Heart right ventricle (tissue), 16 donors: ENCODE measurements at regions not wholly inside any gene's neighbourhood (a gene's known extent, or its start where the extent isn't known, plus 50 kb on each side); places are given as distances from the start of the nearest gene placed in this dataset.

Experiments used
- ATAC-seq, 8 donors: fragments of 200-7000 bp; cut with Tn5 transposase; one replicate each; pipeline ENCODE4 v1.9.1; 2020; ENCODE audit warnings: mild to moderate bottlenecking in 8 of 8, moderate library complexity in 8 of 8, moderate number of reproducible peaks in 1 of 8
- DNase-seq, 2 donors: peaks; one replicate each; pipeline ENCODE4 v3.0.0-alpha.2; 2020
- H3K27ac ChIP-seq, 10 donors: fragments of 200-600 bp; sonication (generic) in 2 of 10; one replicate each; pipeline versions ENCODE4 v1.5.0 to v1.8.0; 2020 to 2022; ENCODE audit warnings: mild to moderate bottlenecking in 3 of 10
- H3K27me3 ChIP-seq, 7 donors: fragments of 200-600 bp; one replicate each; pipeline ENCODE4 v1.8.0; 2021 to 2022; ENCODE audit warnings: mild to moderate bottlenecking in 2 of 7
- H3K36me3 ChIP-seq, 9 donors: fragments of 200-600 bp; sonication (generic) in 1 of 9; one replicate each; pipeline versions ENCODE4 v1.5.0 to v1.8.0; 2020 to 2022; ENCODE audit warnings: mild to moderate bottlenecking in 2 of 9
- H3K4me1 ChIP-seq, 9 donors: fragments of 200-600 bp; sonication (generic) in 1 of 9; one replicate each; pipeline versions ENCODE4 v1.5.0 to v1.8.0; 2020 to 2022; ENCODE audit warnings: mild to moderate bottlenecking in 4 of 9
- H3K4me3 ChIP-seq, 10 donors: fragments of 200-600 bp; sonication (generic) in 2 of 10; one replicate each; pipeline versions ENCODE4 v1.5.0 to v1.8.0; 2020 to 2022; ENCODE audit warnings: mild to moderate bottlenecking in 7 of 10, moderate library complexity in 2 of 10
- H3K9me3 ChIP-seq, 11 donors: fragments of 200-600 bp in 10 of 11; sonication (generic) in 2 of 11; one replicate each; pipeline versions ENCODE4 v1.5.0 to v1.8.0; 2013 to 2022; ENCODE audit warnings: mild to moderate bottlenecking in 2 of 11, control low read depth in 1 of 11, moderate library complexity in 1 of 11
- WGBS, 2 donors: extraction: QIAGEN DNeasy Blood & Tissue Kit; methylation state at CpG; one replicate each; pipeline ENCODE4 v1.1.7; 2013; ENCODE audit warnings: inconsistent platforms in 1 of 2; 5-methylcytosine and 5-hydroxymethylcytosine counted together
- intact Hi-C, 10 donors: fragments of 100-400 bp; cut with DNase I; formaldehyde crosslinking; loops; one replicate each; pipeline versions ENCODE4 v1.11.1 to v1.14.2; 2022
- TF ChIP-seq, protein P1 (sequence below), 9 donors: fragments of 200-600 bp; sonication (generic) in 2 of 9; IDR thresholded peaks; one replicate each; pipeline versions ENCODE4 v1.5.0 to v1.8.0; 2021 to 2022; ENCODE audit warnings: antibody characterized with exemption in 9 of 9, mild to moderate bottlenecking in 5 of 9, moderate library complexity in 1 of 9
- donor health status: Arrhythmogenic right ventricular cardiomyopathy.
- donor health status: ischemic (EF 13 %, LVEDD 7.1; RV severe dilation, severe dysfunction).
- donor health status: healthy with polysubstance abuse.
- donor health status: DM: no; HTN: yes; CAD: no.
- donor health status: DM: no; HTN: no; CAD: no.
- donor health status: ischemic (EF 25% LVEDD 6.9; RV normal size, moderate dysfunction).
- donor health status: ischemic (EF 25% LVEDD 5.7; RV mildly dilated, moderate dysfunction).
- donor health status: healthy.
- donor health status: DM: yes; HTN: yes; CAD: no.
- donor health status: Ischemic cardiomyopathy.
- donor health status: ischemic (EF 35%, LVEDD 5.7; RV mildly dilated, moderate dysfunction).
- donor health status: nonischemic (EF 11% LVEDD 7.7; RV severe dilation, severe dysfunction).
- donor health status: DM: yes; HTN: yes; CAD: no.
- donor health status: PGD.
- donor health status: ischemic (EF 29% LVEDD 5.4; RV normal size, mild dysfunction).
- donor health status: nonischemic (EF 23%, LVEDD 6.1; RV moderate dilation, normal function).

DNA sequence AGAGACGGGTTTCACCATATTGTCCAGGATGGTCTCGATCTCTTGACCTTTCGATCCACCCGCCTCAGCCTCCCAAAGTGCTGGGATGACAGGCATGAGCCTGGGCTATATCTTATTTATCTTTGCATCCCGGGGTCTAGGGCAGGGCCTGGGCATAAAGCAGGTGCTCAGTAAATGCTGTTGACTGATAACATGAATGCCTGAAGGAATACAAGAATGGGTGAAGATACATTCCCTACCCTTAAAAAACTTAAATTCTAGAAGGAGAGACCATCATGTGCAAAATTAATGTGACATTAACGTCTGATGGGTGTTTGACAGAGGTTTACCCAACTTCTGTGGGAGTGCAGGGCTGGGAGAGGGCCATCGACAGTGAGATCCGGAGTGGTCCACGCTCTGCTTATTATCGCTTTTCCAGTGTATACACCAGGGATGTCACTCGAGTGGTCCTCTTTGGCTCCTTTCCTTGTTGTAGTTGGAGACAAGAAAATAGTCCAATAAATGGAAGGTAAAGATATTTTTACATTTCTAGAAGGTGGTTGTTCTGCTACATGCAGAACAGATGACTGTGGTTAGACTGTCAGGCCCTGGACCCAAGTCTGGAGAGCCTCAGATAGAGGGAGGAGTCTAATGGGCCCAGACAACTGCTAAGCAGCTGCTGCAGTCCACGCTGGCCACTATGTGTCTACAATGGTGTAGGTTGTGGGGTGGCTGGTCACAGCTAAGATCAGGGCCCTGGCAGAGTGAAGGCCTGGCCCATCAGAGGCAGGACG, 131.7 kb downstream of the MYCN start:
- WGBS, 2 donors = 92 to 94% methylated on average over 13 of the region's 13 CpGs
- Histone ChIP-seq H3K36me3 (no peaks in the 10 kb centered on the region), H3K9me3 (no peaks in the 10 kb centered on the region), H3K4me1 (no peaks in the 10 kb centered on the region), H3K4me3 (no peak overlapping the region), H3K27me3 (no peaks in the 10 kb centered on the region), H3K27ac (no peak overlapping the region)
- intact Hi-C loops = no loop called here
- no peak for DNase-seq
- TF ChIP-seq, protein P1, sequence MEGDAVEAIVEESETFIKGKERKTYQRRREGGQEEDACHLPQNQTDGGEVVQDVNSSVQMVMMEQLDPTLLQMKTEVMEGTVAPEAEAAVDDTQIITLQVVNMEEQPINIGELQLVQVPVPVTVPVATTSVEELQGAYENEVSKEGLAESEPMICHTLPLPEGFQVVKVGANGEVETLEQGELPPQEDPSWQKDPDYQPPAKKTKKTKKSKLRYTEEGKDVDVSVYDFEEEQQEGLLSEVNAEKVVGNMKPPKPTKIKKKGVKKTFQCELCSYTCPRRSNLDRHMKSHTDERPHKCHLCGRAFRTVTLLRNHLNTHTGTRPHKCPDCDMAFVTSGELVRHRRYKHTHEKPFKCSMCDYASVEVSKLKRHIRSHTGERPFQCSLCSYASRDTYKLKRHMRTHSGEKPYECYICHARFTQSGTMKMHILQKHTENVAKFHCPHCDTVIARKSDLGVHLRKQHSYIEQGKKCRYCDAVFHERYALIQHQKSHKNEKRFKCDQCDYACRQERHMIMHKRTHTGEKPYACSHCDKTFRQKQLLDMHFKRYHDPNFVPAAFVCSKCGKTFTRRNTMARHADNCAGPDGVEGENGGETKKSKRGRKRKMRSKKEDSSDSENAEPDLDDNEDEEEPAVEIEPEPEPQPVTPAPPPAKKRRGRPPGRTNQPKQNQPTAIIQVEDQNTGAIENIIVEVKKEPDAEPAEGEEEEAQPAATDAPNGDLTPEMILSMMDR (IDR thresholded peaks at IDR 0.05) = no peak
- no peak for ATAC-seq

DNA sequence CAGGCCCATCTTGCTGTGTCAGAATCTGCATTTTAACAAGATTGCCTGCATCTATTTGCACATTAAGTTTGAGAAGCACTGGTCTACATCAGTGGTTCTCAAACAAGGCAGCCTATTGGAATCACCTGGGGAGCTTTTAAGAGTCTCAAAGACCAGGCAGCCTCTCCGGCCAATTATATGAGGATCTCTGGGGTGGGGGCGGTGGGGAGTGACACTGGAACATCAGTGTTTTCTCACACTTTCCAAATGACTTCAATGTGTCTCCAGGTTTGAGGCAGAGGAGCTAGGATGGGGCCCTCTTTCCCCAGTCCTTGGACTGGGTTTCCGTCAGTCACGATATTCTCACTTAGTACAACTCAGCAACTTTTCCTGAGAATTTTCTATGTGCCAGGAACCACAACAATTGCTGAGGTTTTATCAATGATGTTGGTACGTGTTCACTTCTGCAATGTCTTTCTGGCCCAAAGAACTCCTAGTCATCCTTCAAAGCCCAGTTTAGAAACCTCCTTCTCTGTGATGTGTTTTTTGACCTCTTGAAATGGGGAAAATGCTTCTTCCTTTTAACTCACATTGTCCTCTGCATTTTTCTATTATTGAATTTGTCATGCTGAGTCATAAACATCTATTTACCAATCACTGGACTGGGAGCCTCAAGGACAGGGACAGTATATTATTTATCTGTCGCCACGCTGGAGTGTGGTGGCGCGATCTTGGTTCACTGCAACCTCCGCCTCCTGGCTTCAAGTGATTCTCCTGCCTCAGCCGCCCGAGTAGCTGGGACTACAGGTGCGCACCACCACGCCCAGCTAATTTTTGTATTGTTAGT, 130.9 kb downstream of the MYCN start:
- no peaks in the 10 kb centered on the region for H3K4me1 ChIP-seq
- no peaks in the 10 kb centered on the region for H3K27me3 ChIP-seq
- no peak overlapping the region for H3K4me3 ChIP-seq
- intact Hi-C loops = no loop called here
- H3K36me3 ChIP-seq = no peaks in the 10 kb centered on the region
- DNase-seq (no peak), ATAC-seq (no peak)
- 96% methylated on average over 14 of the region's 14 CpGs for WGBS, 2 donors
- no peaks in the 10 kb centered on the region for H3K9me3 ChIP-seq
- TF ChIP-seq, protein P1 (IDR thresholded peaks at IDR 0.05) = no peak
- H3K27ac ChIP-seq = no peak overlapping the region

DNA sequence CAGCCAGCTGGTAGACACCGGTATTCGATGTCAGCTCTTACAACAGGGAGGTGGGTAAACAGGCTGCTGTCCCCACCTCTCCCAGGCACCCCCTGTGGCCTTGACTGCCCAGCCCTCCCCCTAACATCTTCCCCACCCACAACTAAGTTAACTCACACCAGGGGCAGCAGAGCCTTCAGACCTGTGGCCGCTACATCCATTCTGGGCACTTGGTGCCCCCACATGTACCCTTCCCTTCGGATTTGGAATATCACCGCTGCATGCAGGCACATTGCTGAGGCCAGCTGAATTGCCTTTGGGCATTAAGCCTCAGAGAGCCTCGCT, 130.3 kb downstream of the MYCN start:
- Histone ChIP-seq H3K9me3 (no peaks in the 10 kb centered on the region), H3K36me3 (no peaks in the 10 kb centered on the region), H3K27ac (no peak overlapping the region), H3K27me3 (peaks cover 0 to under 1% (median 0%) of the 10 kb centered on the region in 7 donors), H3K4me1 (no peaks in the 10 kb centered on the region), H3K4me3 (no peak overlapping the region)
- DNase-seq (no peak), ATAC-seq (no peak)
- intact Hi-C loops = no loop called here
- WGBS, 2 donors = 75 to 80% methylated on average over 6 of the region's 6 CpGs
- TF ChIP-seq, protein P1 (IDR thresholded peaks at IDR 0.05) = no peak

DNA sequence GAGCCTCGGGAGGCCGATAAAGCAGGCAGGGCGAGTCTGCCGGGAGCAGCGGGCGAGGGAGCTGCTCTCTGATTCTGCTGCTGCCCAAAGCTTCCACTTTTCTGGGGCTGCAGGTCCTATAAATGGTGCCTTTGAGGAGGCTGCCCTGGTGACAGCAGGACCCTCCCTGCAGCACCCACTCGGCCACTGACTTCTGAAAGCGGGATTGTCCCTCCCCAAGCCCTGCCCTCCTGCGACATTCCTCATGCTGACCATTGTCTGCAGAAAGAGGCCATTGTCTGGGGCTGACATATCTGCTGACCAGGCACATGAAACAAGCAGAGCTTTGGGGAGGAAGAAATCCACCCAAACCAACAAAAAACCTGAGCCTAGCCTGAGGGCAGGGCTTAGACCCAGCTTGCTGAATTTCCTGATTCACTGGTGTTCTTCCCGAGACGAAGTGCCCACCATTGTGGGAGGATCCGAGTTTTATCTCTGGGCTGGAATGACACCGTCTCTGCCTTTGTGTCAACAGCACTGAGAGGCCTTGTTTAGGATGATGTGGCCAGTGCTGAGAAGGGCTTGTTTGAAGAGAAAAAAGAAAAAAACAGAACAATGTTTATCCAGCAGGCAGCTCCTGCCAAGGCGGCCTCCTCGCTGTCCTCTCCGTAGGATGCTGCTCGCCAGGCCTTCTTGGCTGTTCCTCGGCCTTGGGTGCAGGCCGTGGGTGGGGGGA, 129.7 kb downstream of the MYCN start:
- Histone ChIP-seq H3K4me1 (no peaks in the 10 kb centered on the region), H3K27ac (no peak overlapping the region), H3K4me3 (no peak overlapping the region), H3K9me3 (no peaks in the 10 kb centered on the region), H3K36me3 (no peaks in the 10 kb centered on the region), H3K27me3 (peaks cover 0 to 4% (median 0%) of the 10 kb centered on the region in 7 donors)
- intact Hi-C loops = no loop called here
- 63 to 72% methylated on average over 19 of the region's 19 CpGs for WGBS, 2 donors
- DNase-seq (no peak), ATAC-seq (peak in 2 of 8 donors; percentile 22 to 49)
- TF ChIP-seq, protein P1 (IDR thresholded peaks at IDR 0.05) = no peak
